GM23338 (cell line): ENCODE measurements at regions not wholly inside any gene's neighbourhood (a gene's known extent, or its start where the extent isn't known, plus 50 kb on each side); places are given as distances from the start of the nearest gene placed in this dataset.

Experiments
- ATAC-seq: fragments of 200-7000 bp; cut with Tn5 transposase; 3 replicates; pipeline ENCODE4 v1.9.1; 2020
- DNase-seq: peaks from one replicate; pipeline ENCODE4 v3.0.0-alpha.2; 2015; ENCODE audit warnings: low spot score
- H2AFZ ChIP-seq: fragments of 200-600 bp; sonication (generic); 2 replicates; pipeline ENCODE4 v1.8.0; 2016; ENCODE audit warnings: antibody characterized with exemption, mild to moderate bottlenecking, moderate library complexity
- H3F3A ChIP-seq: fragments of 200-600 bp; sonication (generic); replicated peaks from 2 replicates; pipeline ENCODE4 v1.8.0; 2017; ENCODE audit warnings: antibody characterized with exemption, mixed run types, low read depth
- H3K27ac ChIP-seq: fragments of 200-600 bp; sonication (generic); 2 replicates; pipeline ENCODE4 v1.6.1; 2016; ENCODE audit warnings: low read depth
- H3K27me3 ChIP-seq: fragments of 200-600 bp; sonication (generic); 2 replicates; pipeline ENCODE4 v1.8.0; 2016; ENCODE audit warnings: mild to moderate bottlenecking, mixed run types, moderate library complexity; ENCODE audit not compliant: insufficient read depth
- H3K36me3 ChIP-seq: fragments of 200-600 bp; sonication (generic); 2 replicates; pipeline ENCODE4 v1.8.0; 2016; ENCODE audit warnings: mild to moderate bottlenecking; ENCODE audit not compliant: insufficient read depth
- H3K4me1 ChIP-seq: fragments of 200-600 bp; sonication (generic); 2 replicates; pipeline ENCODE4 v1.8.0; 2016; ENCODE audit warnings: mild to moderate bottlenecking, moderate library complexity; ENCODE audit not compliant: insufficient read depth
- H3K4me2 ChIP-seq: fragments of 200-600 bp; sonication (generic); 2 replicates; pipeline ENCODE4 v1.7.1; 2017; ENCODE audit warnings: mixed run types
- H3K4me3 ChIP-seq: fragments of 200-600 bp; sonication (generic); 2 replicates; pipeline ENCODE4 v1.6.1; 2016; ENCODE audit warnings: mixed run types
- H3K79me2 ChIP-seq: fragments of 200-600 bp; sonication (generic); replicated peaks from 2 replicates; pipeline ENCODE4 v1.8.0; 2017; ENCODE audit warnings: mild to moderate bottlenecking; ENCODE audit not compliant: insufficient read depth
- H3K9me2 ChIP-seq: fragments of 200-600 bp; sonication (generic); 2 replicates; pipeline ENCODE4 v1.8.0; 2017; ENCODE audit not compliant: insufficient read depth
- H4K20me1 ChIP-seq: fragments of 200-600 bp; sonication (generic); replicated peaks from 2 replicates; pipeline ENCODE4 v1.8.0; 2017; ENCODE audit warnings: mild to moderate bottlenecking; ENCODE audit not compliant: insufficient read depth
- H3K27ac Mint-ChIP-seq: 2 replicates; pipeline ENCODE4 v1.8.0; 2020; ENCODE audit warnings: inconsistent platforms, mild to moderate bottlenecking, moderate library complexity, mixed read lengths
- H3K27me3 Mint-ChIP-seq: 3 replicates; pipeline ENCODE4 v1.8.0; 2022; ENCODE audit warnings: low read depth, mild to moderate bottlenecking, moderate library complexity, mixed read lengths, inconsistent platforms; ENCODE audit not compliant: insufficient read depth, poor library complexity
- H3K36me3 Mint-ChIP-seq: 3 replicates; pipeline ENCODE4 v1.8.0; 2021; ENCODE audit warnings: low read depth, mild to moderate bottlenecking, inconsistent platforms, moderate library complexity, mixed read lengths
- H3K4me1 Mint-ChIP-seq: 3 replicates; pipeline ENCODE4 v1.8.0; 2020; ENCODE audit warnings: mild to moderate bottlenecking, inconsistent platforms, mixed read lengths
- H3K4me3 Mint-ChIP-seq: 3 replicates; pipeline ENCODE4 v1.8.0; 2021; ENCODE audit warnings: moderate library complexity, mild to moderate bottlenecking, inconsistent platforms, mixed read lengths
- H3K9me3 Mint-ChIP-seq: 3 replicates; pipeline ENCODE4 v1.8.0; 2020; ENCODE audit warnings: moderate library complexity, mild to moderate bottlenecking, inconsistent platforms, mixed read lengths
- CREB1 ChIP-seq: fragments of 250-450 bp; sonication (Bioruptor Pico); IDR thresholded peaks from 2 replicates; pipeline ENCODE4 v1.5.0; 2020; ENCODE audit warnings: low read depth, mild to moderate bottlenecking, moderate library complexity
- EZH2 ChIP-seq: fragments of 200-600 bp; sonication (generic); IDR thresholded peaks from one replicate; pipeline ENCODE4 v1.8.0; 2017; ENCODE audit warnings: antibody characterized with exemption, mild to moderate bottlenecking, low read depth; ENCODE audit not compliant: unreplicated experiment
- EZH2phosphoT487 ChIP-seq: fragments of 200-600 bp; sonication (generic); IDR thresholded peaks from one replicate; pipeline ENCODE4 v1.8.1; 2018; ENCODE audit warnings: antibody characterized with exemption; ENCODE audit not compliant: unreplicated experiment
- JUNB ChIP-seq: IDR thresholded peaks from one replicate; pipeline ENCODE4 v1.6.1; 2016; ENCODE audit warnings: antibody characterized with exemption; ENCODE audit not compliant: unreplicated experiment
- NANOG ChIP-seq: IDR thresholded peaks from 2 replicates; pipeline ENCODE4 v1.6.1; 2016; ENCODE audit warnings: antibody characterized with exemption, borderline replicate concordance
- POLR2AphosphoS5 ChIP-seq: IDR thresholded peaks from 2 replicates; pipeline ENCODE4 v1.6.1; 2016; ENCODE audit warnings: antibody characterized with exemption, low read depth
- STAT1 ChIP-seq: IDR thresholded peaks from one replicate; pipeline ENCODE4 v1.6.1; 2016; ENCODE audit warnings: antibody characterized with exemption; ENCODE audit not compliant: unreplicated experiment
- ZNF114 ChIP-seq: fragments of 250-450 bp; sonication (Bioruptor Pico); IDR thresholded peaks from 2 replicates; pipeline ENCODE4 v1.5.0; 2020; ENCODE audit warnings: mild to moderate bottlenecking, moderate library complexity
- ZNF331 ChIP-seq: fragments of 250-450 bp; sonication (Bioruptor Pico); IDR thresholded peaks from 2 replicates; pipeline ENCODE4 v1.5.0; 2020; ENCODE audit warnings: low read depth, mild to moderate bottlenecking, moderate library complexity
- TF ChIP-seq, protein P1 (sequence below): fragments of 250-450 bp; sonication (Bioruptor Pico); IDR thresholded peaks from 2 replicates; pipeline ENCODE4 v1.5.0; 2020; ENCODE audit warnings: mild to moderate bottlenecking, moderate library complexity
- TF ChIP-seq, protein P2 (sequence below), 2 experiments: fragments of 200-600 bp in 1 of 2; sonication (generic) in 1 of 2; conservative IDR thresholded peaks; 2 replicates each; pipeline versions ENCODE4 v1.5.1 to v1.6.1; 2016 to 2017; ENCODE audit warnings: antibody characterized with exemption in 2 of 2, low read depth in 2 of 2, mild to moderate bottlenecking in 2 of 2, moderate library complexity in 1 of 2
- TF ChIP-seq, protein P3 (sequence below): IDR thresholded peaks from one replicate; pipeline ENCODE4 v1.6.1; 2018; ENCODE audit warnings: antibody characterized with exemption; ENCODE audit not compliant: unreplicated experiment
- TF ChIP-seq, protein P4 (sequence below): IDR thresholded peaks from 2 replicates; pipeline ENCODE4 v1.6.1; 2016; ENCODE audit warnings: antibody characterized with exemption

DNA sequence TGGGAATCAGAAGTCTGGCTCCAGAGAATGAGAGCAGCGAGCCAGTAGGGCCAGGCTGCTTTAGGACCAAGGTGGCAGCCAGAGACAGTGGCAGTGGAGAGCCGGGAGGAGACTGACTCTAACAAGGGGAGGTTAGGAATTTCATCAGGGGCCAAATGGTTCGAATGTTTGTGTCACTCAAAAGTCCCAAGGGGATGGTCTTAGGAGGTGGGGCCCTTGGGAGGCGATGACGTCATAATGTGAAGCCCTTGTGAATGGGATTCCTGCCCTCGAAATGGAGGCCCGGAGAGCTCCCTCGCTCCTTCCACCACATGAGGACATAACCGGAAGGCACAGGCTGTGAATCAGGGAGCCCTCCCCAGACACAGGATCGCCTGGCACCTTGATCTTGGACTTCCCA lies 299.7 kb downstream of the QKI start:
- no peaks in the 10 kb centered on the region for H3K9me2 ChIP-seq
- H3K27me3 ChIP-seq, result no peaks in the 10 kb centered on the region
- Mint-ChIP-seq H3K4me1 (no peaks in the 10 kb centered on the region), H3K4me3 (no peak overlapping the region), H3K27ac (no peak overlapping the region), H3K36me3 (no peaks in the 10 kb centered on the region), H3K27me3 (peaks cover 7% of the 10 kb centered on the region), H3K9me3 (peaks cover 2% of the 10 kb centered on the region; the same call in 1 of the 3 replicates)
- H3K4me1 ChIP-seq, result no peaks in the 10 kb centered on the region
- DNase-seq (no peak), ATAC-seq (no peak)
- H3K4me2 ChIP-seq, result no peak overlapping the region
- no peaks in the 10 kb centered on the region for H4K20me1 ChIP-seq
- no peaks in the 10 kb centered on the region for H3F3A ChIP-seq
- H2AFZ ChIP-seq, result no peak overlapping the region
- H3K36me3 ChIP-seq, result no peaks in the 10 kb centered on the region
- no peaks in the 10 kb centered on the region for H3K79me2 ChIP-seq
- no peak overlapping the region for H3K27ac ChIP-seq
- TF ChIP-seq EZH2 (no peak), POLR2AphosphoS5 (no peak), JUNB (no peak), ZNF114 (CRISPR knock-in tag) (no peak), EZH2phosphoT487 (no peak), NANOG (no peak), CREB1 (CRISPR knock-in tag) (no peak), ZNF331 (CRISPR knock-in tag) (no peak), STAT1 (no peak)
- TF ChIP-seq, protein P1, sequence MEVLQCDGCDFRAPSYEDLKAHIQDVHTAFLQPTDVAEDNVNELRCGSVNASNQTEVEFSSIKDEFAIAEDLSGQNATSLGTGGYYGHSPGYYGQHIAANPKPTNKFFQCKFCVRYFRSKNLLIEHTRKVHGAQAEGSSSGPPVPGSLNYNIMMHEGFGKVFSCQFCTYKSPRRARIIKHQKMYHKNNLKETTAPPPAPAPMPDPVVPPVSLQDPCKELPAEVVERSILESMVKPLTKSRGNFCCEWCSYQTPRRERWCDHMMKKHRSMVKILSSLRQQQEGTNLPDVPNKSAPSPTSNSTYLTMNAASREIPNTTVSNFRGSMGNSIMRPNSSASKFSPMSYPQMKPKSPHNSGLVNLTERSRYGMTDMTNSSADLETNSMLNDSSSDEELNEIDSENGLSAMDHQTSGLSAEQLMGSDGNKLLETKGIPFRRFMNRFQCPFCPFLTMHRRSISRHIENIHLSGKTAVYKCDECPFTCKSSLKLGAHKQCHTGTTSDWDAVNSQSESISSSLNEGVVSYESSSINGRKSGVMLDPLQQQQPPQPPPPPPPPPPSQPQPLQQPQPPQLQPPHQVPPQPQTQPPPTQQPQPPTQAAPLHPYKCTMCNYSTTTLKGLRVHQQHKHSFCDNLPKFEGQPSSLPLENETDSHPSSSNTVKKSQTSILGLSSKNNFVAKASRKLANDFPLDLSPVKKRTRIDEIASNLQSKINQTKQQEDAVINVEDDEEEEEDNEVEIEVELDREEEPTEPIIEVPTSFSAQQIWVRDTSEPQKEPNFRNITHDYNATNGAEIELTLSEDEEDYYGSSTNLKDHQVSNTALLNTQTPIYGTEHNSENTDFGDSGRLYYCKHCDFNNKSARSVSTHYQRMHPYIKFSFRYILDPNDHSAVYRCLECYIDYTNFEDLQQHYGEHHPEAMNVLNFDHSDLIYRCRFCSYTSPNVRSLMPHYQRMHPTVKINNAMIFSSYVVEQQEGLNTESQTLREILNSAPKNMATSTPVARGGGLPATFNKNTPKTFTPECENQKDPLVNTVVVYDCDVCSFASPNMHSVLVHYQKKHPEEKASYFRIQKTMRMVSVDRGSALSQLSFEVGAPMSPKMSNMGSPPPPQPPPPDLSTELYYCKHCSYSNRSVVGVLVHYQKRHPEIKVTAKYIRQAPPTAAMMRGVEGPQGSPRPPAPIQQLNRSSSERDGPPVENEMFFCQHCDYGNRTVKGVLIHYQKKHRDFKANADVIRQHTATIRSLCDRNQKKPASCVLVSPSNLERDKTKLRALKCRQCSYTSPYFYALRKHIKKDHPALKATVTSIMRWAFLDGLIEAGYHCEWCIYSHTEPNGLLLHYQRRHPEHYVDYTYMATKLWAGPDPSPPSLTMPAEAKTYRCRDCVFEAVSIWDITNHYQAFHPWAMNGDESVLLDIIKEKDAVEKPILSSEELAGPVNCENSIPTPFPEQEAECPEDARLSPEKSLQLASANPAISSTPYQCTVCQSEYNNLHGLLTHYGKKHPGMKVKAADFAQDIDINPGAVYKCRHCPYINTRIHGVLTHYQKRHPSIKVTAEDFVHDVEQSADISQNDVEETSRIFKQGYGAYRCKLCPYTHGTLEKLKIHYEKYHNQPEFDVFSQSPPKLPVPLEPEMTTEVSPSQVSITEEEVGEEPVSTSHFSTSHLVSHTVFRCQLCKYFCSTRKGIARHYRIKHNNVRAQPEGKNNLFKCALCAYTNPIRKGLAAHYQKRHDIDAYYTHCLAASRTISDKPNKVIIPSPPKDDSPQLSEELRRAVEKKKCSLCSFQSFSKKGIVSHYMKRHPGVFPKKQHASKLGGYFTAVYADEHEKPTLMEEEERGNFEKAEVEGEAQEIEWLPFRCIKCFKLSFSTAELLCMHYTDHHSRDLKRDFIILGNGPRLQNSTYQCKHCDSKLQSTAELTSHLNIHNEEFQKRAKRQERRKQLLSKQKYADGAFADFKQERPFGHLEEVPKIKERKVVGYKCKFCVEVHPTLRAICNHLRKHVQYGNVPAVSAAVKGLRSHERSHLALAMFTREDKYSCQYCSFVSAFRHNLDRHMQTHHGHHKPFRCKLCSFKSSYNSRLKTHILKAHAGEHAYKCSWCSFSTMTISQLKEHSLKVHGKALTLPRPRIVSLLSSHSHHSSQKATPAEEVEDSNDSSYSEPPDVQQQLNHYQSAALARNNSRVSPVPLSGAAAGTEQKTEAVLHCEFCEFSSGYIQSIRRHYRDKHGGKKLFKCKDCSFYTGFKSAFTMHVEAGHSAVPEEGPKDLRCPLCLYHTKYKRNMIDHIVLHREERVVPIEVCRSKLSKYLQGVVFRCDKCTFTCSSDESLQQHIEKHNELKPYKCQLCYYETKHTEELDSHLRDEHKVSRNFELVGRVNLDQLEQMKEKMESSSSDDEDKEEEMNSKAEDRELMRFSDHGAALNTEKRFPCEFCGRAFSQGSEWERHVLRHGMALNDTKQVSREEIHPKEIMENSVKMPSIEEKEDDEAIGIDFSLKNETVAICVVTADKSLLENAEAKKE (CRISPR knock-in tag), result no peak
- TF ChIP-seq, protein P2, sequence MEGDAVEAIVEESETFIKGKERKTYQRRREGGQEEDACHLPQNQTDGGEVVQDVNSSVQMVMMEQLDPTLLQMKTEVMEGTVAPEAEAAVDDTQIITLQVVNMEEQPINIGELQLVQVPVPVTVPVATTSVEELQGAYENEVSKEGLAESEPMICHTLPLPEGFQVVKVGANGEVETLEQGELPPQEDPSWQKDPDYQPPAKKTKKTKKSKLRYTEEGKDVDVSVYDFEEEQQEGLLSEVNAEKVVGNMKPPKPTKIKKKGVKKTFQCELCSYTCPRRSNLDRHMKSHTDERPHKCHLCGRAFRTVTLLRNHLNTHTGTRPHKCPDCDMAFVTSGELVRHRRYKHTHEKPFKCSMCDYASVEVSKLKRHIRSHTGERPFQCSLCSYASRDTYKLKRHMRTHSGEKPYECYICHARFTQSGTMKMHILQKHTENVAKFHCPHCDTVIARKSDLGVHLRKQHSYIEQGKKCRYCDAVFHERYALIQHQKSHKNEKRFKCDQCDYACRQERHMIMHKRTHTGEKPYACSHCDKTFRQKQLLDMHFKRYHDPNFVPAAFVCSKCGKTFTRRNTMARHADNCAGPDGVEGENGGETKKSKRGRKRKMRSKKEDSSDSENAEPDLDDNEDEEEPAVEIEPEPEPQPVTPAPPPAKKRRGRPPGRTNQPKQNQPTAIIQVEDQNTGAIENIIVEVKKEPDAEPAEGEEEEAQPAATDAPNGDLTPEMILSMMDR (conservative IDR thresholded peaks at IDR 0.05; ENCODE audit: low read depth in 2 of 2), result no peak
- TF ChIP-seq, protein P3, sequence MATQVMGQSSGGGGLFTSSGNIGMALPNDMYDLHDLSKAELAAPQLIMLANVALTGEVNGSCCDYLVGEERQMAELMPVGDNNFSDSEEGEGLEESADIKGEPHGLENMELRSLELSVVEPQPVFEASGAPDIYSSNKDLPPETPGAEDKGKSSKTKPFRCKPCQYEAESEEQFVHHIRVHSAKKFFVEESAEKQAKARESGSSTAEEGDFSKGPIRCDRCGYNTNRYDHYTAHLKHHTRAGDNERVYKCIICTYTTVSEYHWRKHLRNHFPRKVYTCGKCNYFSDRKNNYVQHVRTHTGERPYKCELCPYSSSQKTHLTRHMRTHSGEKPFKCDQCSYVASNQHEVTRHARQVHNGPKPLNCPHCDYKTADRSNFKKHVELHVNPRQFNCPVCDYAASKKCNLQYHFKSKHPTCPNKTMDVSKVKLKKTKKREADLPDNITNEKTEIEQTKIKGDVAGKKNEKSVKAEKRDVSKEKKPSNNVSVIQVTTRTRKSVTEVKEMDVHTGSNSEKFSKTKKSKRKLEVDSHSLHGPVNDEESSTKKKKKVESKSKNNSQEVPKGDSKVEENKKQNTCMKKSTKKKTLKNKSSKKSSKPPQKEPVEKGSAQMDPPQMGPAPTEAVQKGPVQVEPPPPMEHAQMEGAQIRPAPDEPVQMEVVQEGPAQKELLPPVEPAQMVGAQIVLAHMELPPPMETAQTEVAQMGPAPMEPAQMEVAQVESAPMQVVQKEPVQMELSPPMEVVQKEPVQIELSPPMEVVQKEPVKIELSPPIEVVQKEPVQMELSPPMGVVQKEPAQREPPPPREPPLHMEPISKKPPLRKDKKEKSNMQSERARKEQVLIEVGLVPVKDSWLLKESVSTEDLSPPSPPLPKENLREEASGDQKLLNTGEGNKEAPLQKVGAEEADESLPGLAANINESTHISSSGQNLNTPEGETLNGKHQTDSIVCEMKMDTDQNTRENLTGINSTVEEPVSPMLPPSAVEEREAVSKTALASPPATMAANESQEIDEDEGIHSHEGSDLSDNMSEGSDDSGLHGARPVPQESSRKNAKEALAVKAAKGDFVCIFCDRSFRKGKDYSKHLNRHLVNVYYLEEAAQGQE, result no peak
- TF ChIP-seq, protein P4, sequence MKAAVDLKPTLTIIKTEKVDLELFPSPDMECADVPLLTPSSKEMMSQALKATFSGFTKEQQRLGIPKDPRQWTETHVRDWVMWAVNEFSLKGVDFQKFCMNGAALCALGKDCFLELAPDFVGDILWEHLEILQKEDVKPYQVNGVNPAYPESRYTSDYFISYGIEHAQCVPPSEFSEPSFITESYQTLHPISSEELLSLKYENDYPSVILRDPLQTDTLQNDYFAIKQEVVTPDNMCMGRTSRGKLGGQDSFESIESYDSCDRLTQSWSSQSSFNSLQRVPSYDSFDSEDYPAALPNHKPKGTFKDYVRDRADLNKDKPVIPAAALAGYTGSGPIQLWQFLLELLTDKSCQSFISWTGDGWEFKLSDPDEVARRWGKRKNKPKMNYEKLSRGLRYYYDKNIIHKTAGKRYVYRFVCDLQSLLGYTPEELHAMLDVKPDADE, result no peak
- no peak overlapping the region for H3K4me3 ChIP-seq
